Femur (tissue), 1 donor: ENCODE measurements at regions not wholly inside any gene's neighbourhood (a gene's known extent, or its start where the extent isn't known, plus 50 kb on each side); places are given as distances from the start of the nearest gene placed in this dataset.

Experiments
- DNase-seq: peaks from one replicate; pipeline ENCODE4 v3.0.0-alpha.2; 2017

- DNase-seq, result no peak
Observed at GRCh38 chr11:95690100-95690499, 99.5 kb downstream of the FAM76B start.

GRCh38 chr11:95688501-95689222 is 100.9 kb downstream of the FAM76B start:
- DNase-seq, result no peak

DNA sequence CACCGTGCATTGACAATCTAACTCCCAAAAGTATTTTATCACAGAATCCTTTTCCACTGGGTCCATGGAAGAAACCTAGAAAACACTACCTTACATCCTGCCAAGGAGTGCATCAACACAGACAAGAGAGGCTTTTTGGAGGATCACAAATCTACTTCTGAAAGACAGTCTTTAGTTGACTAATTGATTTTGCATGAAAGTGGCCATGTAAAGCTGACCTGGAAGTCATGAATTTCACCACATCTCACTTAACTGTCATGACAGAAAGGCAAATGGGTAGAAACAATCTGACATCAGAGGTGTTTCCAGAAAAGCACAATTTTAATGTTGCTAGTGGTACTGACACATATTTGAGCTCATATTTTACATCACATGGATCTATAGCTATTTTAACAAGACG is 101.6 kb downstream of the FAM76B start:
- no peak for DNase-seq

DNA sequence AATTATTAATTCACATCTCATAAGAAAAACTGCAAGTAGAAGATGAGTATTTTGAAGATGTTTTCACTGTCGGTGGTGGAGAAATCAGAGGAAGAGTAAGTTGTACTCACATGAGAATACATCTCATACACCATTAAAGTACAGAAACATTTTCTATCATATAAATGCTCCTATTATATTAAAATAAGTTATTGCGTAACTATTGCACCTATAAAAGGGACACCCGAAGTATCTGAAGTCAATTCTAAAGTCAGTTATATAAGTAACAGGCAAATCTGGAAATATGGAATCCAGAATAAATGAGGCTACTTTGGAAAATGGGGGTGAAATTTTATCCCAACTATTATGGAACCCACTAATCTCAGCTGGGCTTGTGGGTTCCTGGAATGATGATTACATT is 103.3 kb downstream of the FAM76B start:
- no peak for DNase-seq

- DNase-seq, result no peak
Observed at GRCh38 chr11:95684701-95685100, 104.9 kb downstream of the FAM76B start.

GRCh38 chr11:95684170-95684569 is 105.4 kb downstream of the FAM76B start:
- DNase-seq, result no peak

GRCh38 chr11:95682552-95682951 is 107.0 kb downstream of the FAM76B start:
- DNase-seq, result no peak

GRCh38 chr11:95680169-95680929 is 109.2 kb downstream of the FAM76B start:
- DNase-seq, result no peak

DNA sequence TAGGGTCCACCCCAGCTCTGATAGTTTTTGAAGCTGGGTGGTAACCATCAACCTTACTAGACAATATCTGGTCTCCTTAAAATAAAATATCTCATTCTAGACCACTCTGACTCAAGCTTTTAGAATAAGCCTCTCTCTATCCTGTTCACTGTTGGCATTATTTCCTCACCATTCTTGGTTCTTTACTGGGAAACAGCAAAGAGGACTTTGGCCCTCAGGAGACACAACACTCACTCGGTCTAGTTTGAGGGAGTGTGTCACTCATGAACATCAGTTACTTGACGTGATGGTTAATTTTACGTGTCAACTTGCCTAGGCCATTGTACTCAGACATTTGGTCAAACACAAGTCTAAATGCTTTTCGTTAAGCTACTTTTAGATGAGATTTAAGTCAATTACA is 110.6 kb downstream of the FAM76B start:
- DNase-seq, result no peak

- DNase-seq, result no peak
Observed at GRCh38 chr11:95676308-95676707, 113.3 kb downstream of the FAM76B start.

- no peak for DNase-seq
Observed at GRCh38 chr11:95675585-95675984, 114.0 kb downstream of the FAM76B start.

GRCh38 chr11:95674657-95675358 is 114.8 kb downstream of the FAM76B start:
- no peak for DNase-seq

- no peak for DNase-seq
Observed at GRCh38 chr11:95671768-95672167, 117.8 kb downstream of the FAM76B start.

DNA sequence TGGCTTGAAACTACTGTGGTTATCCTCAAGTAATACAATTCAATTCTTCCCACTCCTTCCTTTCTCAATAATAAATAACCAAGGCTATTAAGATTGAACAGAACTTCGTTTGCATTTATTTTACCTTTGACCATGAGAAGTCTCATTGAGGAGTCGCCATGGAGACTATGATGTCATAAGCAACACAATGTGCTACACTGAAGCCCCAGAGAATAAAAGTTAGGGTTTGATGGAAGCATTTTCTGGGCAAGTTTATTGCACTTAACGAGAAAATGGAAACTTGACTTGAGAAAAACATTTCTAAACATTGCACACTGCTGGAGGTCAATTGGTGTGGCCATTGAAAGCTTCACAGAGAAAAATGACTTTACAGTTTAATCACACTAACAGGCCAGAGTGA is 121.5 kb downstream of the FAM76B start:
- DNase-seq, result no peak

DNA sequence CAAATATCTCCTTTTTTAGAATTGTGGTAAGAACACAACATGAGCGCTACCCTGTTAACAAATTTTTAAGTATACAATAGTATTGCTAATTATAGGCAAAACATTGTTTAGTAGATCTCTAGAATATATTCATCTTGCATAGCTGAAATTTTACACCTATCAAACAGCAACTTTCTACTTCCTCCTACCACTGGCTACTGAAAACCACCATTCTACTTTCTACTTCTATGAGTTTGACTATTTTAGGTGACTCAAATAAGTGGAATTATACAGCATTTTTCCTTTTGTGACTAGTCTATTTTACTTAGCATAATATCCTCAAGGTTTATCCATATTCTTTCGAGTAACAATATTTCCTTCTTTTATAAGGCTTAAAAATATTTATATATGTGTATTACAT is 128.4 kb downstream of the FAM76B start:
- DNase-seq, result no peak

GRCh38 chr11:95660038-95660437 is 129.5 kb downstream of the FAM76B start:
- no peak for DNase-seq

GRCh38 chr11:95659088-95659487 is 130.5 kb downstream of the FAM76B start:
- no peak for DNase-seq

DNA sequence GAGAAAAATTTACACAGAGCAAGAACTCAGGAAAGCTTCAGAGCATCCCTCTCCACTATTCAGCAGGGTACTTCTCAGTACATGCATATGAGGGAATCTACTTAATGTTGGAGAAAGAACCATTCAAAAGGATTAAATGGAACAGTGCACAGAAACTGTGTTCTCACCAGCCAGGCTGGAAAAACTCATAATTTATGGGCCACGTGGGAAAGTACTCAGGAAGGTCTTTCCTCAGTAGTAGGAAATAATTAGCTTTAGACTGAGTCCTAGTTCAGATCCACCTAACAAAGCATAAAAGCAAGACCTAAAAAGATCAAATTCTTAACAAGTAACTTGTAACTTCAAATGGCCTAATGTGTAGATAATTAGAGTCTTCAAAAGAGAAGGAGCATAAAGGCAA is 134.0 kb downstream of the FAM76B start:
- no peak for DNase-seq

DNA sequence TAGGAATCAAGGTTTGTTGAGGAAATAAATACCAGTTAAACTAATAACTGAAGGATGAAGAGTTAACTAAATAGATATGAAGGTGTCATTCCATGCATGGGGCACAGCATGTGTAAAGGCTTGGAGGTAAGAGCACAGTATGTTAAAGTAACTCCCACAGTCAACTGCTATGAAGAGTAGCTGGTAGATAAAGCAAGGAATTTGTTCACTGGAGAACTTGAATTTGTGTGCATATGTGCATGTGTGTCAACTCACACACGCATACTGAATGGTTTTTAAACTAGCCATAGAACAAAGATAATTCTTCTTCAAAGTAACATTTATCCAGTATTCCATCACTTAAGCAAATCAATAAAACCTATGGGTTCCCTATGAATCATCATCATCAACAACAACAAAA is 135.9 kb downstream of the FAM76B start:
- no peak for DNase-seq

GRCh38 chr11:95653099-95653498 is 136.5 kb downstream of the FAM76B start:
- no peak for DNase-seq

DNA sequence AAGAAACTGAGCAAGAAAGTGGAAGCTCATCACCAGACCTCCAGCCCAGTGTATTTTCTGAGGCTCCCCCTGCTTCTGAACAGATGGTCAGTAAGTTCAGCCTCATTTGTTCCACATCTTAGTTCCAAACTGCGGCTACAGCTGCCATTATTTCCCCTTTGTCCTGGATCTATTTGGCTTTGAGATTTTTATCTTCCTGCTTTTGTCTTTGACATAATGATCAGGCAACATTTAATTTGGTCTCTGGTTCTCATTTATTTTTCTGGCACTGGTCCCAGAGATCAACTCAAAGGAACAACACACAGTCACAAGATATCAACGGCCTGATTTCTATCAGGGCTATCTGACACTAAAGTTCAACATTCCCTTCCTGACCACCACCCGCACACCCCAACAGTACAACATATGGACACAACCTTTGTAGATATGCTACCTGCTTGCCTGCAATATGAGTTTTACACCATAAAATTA is 137.5 kb downstream of the FAM76B start:
- DNase-seq, result no peak

GRCh38 chr11:95650276-95650675 is 139.3 kb downstream of the FAM76B start:
- no peak for DNase-seq

DNA sequence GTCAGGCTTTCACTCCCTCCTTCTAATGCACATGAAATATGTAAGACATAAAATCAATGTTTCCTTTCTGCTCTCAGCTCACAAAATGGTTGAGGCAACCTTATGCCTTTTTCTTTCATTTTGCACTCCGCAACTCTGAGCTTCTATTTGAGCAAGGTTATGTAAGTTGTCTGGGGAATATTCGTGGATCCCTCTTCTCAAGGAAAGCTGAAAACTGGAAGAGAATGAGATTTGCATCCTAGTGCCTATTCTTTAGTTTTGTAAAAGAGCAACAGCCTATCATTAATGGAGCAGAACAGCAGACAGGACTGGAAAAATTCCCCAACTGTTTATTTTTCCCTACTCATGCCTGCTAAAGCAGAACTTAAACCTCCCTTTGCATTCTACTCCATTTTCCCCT is 141.7 kb downstream of the FAM76B start:
- DNase-seq, result no peak

DNA sequence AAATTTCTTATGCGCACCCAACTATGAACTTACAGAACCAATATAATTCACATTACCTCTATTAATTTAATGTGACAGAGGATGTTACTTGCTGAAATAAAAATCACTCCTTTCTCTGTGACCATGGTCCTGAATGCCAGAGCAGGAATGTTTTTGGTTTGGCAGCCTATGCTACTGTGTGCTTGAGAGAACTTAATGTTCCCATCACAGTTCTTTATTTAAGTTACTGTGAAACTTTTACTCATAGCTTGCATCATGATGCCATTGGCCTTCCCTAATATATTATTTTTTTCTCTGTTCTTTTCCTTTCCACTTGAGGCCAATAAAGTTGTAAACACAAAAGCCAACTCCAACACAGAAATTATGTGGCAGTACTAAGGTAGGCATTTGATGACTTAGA is 142.2 kb downstream of the FAM76B start:
- DNase-seq, result no peak
